ENCODE measurements at regions not wholly inside any gene's neighbourhood (a gene's known extent, or its start where the extent isn't known, plus 50 kb on each side); places are given as distances from the start of the nearest gene placed in this dataset.

DNA sequence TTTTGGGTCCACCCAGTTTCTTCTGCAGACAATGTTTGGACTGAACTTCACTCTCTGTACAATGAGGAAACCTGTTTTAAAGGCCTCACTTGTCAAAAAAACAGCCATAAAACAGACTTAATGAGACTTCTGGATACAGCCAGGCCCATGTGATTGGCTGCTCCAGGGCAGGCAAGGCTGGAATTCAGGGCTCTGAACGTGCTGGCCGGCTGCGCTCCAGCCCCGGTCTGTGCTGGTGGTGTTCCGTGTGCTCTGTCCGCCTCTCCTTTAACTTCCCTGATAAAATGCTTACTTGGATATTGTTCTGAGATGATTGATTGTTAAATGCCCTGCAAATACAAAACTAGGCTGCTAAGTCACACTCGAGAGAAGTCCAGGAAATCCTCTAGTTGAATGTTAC lies 131.2 kb upstream of the KLF4 start:
- no peak for DNase-seq

DNA sequence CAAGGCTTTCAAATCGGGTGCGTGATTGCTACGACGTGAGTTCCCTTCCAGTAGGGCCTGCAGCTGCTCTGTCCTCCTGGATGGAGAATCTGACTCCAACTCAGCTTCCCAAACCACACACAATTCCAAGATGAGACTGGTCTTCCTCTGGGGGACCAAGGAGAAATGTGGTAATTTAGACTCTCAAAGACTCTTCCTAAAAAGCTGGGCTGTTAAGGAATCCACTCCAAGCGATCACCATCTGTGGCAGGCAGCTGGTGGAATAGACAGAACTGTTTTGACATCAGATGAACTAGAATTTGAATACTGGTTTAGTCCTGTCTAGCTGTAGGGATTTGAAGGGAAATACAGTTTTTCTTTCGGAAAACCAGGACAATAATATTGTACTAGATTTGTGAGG lies 130.7 kb upstream of the KLF4 start:
- no peak for DNase-seq

DNA sequence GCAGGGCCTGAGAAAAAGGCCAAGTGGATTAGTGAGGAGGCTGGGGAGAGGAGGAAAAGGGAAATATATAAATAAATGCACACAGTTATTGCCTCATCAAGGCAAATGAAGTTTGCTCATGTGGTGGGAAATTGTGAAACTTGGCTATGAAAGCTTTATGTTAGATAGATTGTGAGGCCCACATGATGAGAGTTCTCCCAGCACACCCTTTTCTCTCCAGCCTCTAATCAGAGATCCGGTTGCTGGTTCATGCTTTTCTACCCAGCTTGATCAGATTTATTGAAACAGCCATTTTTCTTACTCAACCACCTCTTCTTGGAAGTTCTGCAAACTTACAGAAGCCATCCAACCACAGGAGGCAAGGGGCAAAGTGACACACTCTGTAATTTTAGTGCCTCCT lies 125.8 kb upstream of the KLF4 start:
- no peak for DNase-seq

DNA sequence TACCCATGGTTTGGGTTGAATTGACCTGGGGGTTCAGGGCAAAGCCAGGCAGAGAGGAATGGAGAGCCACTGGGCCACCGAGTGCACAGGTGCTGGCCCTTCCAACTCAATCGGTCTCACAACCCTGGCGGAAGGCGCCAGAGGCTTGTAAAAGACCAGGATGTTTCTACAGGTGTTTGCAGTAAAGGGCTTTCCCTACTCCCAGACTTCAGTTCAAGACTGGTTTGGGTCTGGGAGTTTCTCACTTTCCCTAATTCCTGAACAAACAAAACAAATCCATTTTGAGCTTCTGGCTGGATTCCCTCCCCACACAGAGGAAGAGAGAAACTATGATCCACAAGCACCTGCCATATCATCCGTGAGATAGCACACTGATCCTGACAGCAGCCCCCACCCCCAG lies 125.2 kb upstream of the KLF4 start:
- no peak for DNase-seq

DNA sequence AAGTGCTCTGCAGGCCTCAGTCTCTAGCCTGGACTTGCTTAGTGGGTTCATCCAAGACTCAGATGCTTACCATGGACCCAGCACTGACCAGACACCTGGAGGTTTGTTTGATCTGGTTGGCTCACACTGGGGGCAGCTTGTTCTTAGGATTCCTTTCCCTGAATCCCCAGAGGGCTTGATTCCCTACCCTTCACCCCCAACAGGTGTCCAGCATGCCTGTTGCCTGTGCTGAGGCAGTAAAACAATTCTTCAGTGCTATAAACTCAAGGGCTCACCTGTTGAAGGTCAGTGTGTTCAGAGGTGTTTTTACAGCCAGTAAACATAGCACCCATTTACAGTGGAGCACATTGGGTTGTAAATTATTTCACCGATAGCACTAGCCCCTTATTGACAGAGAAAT lies 123.8 kb upstream of the KLF4 start:
- no peak for DNase-seq

DNA sequence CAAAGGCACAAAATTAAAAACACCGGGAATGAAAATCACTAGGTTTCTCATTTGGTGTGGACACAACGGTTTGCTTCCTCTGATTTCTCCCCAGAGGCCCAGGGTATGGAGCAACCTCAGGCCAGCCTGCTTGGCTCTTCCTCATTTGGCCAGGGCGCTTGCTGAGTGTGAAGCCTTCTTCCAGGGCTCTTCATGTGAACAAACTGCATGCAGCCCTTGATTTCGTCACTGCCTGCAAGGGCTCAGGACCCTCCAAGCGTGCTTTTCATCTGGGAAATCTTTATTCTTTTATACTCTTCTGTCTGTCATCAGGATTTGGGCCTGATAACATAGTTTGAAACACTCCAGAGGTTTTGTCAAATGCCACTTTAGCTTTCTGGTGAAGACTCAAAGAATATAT lies 122.6 kb upstream of the KLF4 start:
- no peak for DNase-seq

DNA sequence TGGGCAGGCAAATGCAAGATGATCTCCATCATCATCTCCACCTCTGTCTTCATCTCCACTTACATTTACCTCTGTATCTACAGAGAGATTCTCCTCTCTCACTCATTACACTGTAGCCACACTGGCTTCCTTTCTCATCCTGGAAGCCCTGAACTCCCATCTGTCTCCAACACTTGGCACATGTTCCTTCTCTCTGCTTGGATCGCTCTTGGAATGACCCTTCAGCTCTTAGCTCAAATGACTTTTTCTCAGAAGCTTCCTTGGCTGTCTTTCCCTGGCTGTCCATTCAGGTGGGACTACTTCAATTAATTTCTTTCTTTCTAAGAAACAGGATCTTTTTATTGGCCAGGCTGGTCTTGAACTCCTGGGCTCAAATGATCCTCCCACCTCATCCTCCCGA lies 120.0 kb upstream of the KLF4 start:
- DNase-seq: no peak

DNA sequence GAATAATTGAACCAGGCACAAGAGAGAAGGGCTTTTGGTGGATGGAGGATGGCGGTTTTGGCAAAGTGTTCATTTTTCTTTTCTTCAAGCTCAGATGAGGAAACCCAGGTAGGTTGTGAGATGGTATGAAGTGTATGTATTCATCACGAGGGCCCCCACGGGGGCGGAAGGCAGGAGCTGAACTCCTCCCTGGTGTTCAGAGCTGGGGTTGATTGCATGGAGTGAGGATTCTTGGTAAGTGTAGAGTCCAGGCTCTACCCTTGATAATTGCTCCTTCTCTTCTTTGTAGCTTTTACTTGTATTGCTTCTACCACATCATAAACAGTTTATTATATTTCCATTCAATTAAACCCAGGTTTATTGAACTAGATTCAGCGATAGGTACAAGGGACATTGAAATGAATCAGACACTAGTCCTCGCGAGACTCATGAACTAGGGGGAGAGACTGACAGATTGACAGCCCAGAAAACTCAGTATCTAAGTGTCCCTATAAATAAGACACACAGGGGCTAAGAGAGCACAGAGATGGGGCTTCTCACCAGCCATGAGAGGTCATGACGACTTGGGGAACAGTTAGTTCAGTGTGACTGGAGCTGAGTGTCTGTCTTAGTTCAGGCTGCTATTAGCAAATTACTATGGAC lies 116.7 kb upstream of the KLF4 start:
- no peak for DNase-seq

DNA sequence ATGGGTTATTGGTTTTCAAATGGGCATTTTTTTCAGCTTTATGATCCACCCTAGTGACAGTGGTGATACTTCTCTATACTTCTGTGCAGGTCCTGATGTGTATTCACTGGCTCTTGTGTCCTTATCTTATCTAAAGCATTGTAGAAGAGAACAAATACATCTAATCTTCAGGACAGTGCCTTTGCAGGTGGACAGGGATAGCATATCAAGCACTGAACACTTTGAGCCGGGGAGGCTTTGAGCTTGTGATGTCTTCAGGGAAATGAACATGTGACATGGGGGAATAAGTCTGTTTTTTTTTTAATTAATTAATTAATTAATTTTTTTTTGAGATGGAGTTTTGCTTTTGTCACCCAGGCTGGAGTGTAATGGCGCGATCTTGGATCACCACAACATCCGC lies 115.5 kb upstream of the KLF4 start:
- no peak for DNase-seq

DNA sequence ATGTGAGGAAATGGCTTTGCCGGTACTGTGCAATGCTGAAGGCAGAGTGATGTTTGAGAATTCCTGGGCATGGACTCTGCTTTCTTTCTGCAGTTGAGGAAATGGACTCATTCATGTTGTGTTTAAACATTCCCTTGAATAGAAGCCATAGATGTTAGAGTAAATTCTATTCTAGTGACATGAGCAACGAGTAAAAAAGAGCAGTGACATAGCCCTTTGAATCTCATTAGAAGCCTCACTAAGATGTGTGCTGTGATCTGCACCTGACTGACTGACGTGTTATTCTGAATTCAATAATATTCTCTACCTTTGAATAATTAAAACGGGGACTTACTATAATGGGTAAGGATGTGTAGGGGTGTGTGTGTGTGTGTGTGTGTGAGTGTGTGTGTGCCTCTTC lies 113.7 kb upstream of the KLF4 start:
- DNase-seq: no peak

DNA sequence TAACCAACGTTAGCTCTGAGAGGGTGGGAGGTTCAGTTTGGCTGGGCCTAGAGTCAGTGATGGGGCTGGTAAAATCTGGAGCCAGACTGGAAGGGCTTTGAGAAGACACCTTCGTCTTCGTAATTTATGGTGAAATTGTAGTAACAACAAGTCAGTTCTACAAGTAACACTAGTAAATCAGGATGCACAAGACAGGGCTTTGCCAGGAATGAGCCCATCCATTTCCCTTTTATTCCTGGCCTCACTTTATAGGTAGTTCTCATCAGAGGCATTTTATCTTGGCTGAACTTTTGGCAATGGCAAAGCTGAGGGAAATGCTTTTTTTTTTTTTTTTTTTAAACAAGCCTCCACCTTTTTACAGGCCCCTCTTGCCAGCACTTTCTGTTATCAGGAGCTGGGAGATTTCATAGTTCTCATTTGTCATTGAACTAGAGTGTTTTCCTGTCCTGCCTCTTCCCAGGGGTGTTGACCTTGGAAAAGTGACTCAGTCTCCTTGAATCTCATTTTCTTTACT lies 110.5 kb upstream of the KLF4 start:
- no peak for DNase-seq

DNA sequence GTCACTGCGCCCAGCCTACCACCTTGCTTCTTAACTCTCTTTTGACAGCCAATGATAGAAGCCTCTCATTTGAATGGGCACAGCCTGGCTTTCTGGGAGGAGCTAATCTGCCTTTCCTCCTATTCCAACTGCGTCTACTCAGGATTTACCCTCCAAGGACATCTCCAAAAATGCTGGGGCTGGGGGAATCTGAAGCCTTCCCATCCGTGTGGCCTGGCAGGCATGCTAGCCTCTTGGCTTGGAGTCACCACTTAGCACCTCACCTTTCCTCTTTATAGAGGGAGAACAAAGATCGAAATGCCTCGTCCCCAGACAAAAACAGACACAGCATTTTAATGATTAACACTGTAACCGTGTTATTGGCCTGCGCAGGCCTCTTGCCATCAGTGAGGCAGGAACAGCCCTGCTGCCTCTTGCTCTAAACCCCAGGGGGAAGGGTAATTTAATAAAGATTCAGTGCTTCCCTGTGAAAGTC lies 108.2 kb upstream of the KLF4 start:
- DNase-seq: no peak

DNA sequence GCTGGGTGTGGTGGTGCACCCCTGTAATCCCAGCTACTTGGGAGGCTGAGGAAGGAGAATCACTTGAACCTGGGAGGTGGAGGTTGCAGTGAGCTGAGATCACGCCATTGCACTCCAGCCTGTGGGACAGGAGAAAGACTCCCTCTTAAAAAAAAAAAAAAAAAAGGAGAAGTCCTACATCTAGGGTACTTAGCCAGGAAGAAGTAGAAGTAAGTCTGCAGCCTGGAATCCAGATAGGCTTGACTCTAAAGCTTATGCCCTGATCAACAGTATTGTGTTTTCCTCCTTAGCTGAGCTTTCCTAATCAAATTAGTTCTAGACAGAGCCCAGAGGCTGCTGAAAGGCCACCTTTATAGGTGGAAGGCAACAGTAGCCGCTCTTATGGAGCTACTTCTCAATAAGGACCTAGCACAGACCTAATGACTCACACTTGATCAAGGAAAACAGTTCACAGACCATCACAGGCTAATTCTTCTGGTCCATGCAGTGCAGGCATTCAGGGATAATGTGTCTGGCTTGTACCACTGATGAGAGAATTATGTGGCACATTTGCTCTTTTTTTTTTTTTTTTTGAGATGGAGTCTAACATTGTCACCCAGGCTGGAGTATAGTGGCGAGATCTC lies 105.5 kb upstream of the KLF4 start:
- no peak for DNase-seq

DNA sequence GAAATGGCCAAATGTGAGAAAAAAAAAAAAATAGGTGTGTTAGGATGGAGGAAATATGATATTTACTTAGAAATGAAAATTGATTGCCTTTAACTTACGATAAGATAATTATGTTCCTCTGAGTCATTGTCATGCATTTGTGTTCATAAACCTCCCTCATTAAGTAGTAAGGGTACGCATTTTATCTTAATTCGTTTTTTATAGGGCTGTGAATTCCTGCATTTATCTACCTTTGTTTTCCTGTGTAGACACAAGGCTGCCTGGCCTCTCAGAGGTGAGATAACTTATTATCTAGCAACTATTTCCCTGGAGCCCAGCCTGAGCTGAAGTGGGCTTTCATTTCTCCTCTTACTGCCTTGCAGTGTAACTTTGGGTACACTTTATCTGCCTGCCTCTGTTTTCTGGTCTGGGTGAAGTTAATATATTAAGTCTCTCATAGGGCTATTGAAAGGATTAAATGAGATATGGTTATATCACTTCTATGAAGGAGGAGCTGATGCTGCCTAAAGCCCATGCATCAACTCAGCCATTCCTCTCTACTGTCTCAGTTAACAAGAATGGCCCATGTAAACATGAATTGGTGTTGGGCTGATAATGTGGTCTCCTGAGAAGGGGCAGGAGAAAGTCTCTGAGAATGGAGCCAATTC lies 103.8 kb upstream of the KLF4 start:
- DNase-seq: no peak

DNA sequence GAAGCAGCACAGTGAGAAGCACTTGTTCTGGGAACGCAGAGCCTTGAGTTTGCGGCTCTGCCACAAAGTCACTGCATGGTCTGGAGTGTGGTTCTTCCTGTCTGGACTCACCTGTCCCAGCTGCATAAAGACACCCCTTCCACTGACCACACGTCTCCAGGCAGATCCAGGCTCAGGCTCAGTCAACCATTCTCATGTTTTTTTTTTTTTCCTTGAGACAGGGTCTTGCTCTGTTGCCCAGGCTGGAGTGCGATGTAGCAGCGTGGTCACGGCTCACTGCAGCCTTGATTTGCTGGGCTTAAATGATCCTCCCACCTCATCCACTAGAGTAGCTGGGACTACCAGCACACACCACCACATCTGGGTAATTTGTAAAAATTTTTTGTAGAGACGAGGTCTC lies 102.9 kb upstream of the KLF4 start:
- no peak for DNase-seq

DNA sequence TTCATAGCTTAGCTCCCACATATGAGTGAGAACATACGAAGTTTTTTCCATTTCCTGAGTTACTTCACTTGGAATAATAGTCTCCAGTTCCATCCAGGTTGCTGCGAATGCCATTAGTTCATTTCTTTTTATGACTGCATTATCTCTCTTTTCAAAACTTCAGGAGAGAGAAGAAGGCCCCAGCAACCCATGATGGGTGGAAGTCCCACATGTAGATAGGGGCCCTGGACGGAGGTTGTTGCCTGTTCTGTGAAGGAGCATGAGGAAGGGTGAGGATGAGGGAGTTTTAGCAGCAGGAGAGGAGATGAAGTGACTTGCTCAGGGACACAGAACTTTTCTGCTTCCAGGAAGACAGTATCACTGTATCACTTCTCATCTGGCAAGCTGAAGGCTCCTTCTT lies 102.2 kb upstream of the KLF4 start:
- no peak for DNase-seq

DNA sequence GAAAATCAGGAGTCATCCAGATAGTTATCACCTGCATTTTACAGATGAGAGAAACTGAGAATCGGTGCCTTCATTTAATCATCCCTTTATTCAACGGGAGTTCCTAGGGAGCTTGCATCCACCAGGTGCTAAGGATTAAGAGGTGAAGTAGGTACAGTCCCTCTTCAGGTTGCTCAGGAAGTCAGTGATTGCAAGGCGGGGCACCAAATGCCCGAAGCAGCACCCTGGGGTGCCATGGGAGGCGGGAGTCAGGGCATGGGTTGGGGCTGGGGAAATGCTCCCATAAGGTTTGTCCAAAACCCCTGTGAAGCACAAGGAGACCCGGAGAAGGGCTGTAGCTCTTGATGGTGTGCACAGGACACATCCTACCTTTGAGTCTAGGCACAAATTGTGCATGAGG lies 98.8 kb upstream of the KLF4 start:
- no peak for DNase-seq

DNA sequence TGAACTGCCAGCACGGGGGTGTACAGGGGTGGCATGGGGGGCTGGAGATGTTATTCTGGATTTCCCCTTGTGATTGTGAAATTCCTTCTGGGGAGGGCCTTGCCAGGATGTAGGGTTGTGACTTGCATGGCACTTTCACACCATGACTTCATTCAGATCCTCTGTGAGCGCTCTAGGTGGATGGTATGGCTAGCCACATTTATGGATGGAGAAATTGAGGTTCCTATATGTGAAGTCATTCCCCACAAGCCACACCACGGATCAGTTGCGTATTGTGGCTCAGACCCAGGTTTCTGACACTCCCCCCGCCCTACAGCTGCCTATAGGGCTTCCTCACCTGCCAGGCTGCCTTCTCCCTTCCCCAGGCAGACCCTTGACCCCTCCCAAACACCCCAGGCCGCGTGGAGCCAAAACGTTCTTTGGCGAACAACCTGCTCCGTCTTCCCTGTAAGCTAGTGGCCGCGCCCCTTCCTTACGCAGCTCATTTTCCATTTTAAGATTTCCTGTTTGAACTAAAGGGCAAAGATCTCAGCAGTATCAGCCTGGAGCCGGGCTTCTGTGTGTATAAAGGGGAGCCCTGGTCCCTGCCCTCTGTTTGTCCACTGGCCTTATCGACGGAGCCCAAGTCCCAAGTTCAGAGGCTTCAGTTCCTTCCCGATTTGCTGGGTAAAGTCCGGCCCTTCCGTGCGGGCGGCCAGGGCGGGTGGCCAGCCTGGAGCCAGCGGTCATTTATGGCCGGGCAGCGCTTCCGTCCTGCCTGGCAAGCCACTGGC lies 97.8 kb upstream of the KLF4 start:
- DNase-seq: no peak

DNA sequence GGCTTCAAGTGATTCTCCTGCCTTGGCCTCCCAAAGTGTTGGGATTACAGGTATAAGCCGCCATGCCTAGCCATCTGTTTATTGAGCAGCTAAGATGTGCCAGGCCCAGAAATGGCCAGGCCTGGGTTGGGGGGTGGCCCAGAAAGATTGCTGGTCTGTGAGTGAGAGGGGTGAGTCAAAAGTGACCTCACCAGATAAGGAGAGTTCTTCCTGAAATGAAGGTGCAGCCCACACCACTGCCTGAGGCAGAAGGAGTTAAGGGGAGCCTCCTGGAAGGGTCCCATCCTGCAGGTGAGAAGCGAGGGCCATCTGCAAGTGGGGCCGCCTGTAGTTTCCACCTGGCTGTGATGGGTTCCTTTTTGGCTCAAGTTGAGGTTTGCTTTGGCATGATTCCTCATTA lies 96.9 kb upstream of the KLF4 start:
- no peak for DNase-seq

DNA sequence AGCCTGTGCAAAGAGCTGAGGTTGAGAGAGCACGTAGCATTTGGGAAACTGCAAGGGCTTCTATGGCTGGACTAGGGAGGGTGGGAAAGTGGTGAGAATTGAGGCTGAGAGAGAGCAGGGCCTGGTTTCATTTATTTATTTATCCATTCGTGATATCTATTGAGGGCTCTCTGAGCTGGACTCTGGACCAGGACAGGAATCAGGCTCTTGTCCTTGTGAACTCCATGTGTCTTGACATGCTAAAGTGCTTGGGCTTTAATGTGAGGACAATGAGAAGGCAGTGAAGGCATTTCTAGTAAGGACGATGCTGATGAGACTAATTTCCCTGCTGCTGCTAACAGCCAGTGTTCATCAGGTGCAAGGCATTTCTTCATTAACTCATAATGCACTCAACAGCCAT lies 95.9 kb upstream of the KLF4 start:
- no peak for DNase-seq

DNA sequence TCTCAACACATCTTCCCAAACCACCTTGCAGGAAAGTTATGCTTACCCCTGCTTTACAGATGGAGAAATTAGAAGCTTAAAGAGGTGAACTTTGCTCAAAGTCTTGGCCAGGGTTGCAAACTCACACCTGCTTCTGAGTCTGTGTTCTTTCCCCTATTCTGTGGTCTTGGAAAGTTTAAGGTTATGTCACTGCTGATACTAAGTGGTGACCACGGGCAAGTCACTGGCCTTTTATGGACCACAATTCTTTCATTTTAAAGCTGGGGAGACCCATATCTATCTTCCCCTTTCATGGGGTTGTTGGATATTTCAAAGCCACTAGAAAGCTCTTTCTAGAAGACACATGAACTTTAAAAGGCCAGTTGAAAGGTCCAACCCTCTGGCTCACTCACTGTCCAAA lies 95.4 kb upstream of the KLF4 start:
- DNase-seq: no peak

DNA sequence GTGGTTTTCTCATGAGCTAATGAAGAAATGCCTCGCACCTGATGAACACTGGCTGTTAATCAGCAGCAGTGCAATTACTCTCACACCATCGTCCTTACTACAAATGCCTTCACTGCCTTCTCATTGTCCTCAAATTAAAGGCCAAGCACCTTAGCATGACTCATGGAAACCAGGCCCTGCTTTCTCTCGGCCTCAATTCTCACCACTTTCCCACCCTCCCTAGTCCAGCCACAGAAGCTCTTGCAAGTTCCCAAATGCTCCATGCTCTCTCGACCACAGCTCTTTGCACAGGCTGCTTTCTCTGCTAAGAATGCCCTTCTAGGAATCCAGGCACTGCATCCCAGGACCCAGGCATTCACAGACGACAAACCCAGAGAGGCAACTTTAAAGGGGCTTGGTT lies 94.6 kb upstream of the KLF4 start:
- DNase-seq: no peak

DNA sequence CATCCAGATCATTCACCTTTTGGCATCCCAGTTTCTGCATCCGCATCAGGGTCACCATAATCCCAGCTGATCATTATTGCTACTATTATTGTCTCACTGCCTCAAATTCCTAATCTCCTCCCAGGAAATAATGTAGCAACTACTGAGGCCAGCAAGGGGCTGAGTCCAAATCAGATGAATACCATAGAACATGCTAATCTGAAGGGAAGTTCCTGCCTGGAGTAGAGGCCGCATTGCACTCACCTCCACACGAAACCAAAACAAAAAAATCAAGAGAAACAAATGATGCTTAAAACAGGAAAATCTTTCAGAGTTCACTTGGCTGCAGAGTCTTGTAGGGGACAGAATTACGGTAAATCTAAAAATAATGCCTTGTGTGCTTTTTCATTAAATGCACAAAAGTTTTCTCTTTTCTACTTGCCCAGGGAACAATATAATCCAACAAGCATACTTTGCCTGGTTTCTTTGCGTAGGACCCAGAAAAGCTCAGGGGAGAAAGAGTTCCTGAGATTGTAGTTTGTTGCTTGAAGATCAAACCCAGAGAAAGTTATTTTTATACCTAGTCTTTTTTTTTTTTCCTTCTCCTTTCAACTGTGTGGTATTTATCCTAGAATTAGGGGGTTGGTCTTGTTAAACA lies 87.7 kb upstream of the KLF4 start:
- DNase-seq: no peak

Measured in NCI-H1092 (cell line).